NOMO-1 treated with dmso at 0.1 percent for 144 hours (cell line): ENCODE measurements at regions not wholly inside any gene's neighbourhood (a gene's known extent, or its start where the extent isn't known, plus 50 kb on each side); places are given as distances from the start of the nearest gene placed in this dataset.

Experiments
- DNase-seq: peaks from one replicate; lab custom pipeline; 2025; ENCODE audit not compliant: unreplicated experiment; lab: John Stamatoyannopoulos, UW

DNA sequence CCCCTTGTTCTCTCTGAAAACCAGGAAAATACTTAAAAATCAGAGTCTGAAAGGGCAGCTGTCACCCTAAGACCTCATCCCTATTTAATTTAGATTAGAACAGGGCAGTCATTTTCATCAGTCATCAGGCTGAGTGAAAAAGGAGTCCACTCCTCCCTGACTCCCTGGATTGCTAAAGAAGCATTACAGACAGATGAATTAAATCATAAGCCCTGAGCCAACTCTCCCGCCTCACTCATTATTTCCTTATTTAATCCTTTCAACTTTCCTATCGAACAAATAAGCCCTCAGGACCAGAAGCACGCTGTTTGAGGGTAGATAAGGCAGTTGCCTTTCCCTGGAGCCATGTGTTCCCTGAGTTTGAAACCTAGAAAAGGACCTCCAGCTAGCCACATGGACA, 201.9 kb upstream of the ANKRD55 start:
- DNase-seq, result no peak

DNA sequence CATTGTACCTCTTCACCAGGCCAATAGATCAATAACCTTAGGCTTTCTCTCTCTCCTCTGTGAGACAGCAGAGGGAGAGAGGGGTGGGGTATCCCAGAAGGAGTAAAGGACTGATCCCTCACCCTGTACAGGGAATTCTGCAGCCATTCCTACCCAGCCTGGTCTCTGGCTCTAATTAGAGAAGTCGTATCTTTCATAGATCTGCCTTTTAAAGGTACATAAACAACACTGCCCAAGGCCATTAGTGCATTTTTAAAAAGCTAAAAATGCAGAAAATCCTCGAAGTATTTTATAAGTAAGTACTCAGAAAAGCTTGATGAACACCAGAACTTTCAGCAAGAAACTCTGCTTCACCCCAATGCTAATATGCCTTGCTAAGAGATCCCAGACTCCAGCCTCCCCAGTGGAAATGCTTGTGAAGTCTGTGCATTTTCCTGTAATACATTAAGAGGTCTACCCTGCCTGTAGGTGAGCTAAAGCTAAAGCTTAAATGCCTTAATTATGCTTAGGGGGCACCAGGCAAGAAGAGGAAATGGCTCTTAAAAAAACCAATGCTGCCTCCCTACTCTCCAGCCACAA, 200.0 kb upstream of the ANKRD55 start:
- no peak for DNase-seq

DNA sequence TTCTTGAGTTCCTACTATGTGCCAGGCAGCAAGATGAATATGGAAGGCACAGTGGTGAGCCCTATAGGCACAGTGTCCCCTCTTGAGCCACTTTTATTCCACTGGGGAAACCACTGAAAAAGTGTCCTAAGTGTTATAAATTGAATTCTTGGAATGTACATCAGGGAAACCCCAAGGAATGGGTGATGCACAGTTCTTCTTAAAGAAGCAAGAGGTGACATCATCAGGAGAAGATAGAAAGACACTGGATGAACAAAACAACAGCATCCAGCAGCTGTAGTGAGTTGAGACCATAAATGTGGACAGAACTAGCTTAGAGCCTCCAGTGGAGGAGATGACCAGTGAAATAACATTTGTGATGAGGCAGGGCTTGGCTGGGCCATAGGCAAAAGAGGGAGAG, 199.2 kb upstream of the ANKRD55 start:
- no peak for DNase-seq

DNA sequence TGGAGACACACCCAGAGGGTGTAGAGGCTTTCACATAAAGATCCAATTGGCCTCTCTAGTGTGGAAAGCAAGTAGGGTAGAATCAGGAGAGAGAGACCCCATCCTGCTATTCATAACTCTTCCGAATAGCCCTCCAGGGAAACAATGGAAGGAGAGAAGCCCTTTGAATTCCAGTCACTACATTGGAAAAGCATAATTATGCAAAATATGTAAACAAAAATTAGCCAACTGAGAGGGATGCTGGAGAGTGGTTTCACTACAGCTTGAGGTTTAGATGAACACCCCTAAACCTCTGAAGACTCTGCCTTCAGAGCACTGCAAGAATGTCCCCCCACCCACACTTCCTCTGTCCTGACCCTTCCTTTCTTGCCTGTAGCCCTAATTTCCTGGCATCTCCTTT, 197.3 kb upstream of the ANKRD55 start:
- DNase-seq, result no peak

DNA sequence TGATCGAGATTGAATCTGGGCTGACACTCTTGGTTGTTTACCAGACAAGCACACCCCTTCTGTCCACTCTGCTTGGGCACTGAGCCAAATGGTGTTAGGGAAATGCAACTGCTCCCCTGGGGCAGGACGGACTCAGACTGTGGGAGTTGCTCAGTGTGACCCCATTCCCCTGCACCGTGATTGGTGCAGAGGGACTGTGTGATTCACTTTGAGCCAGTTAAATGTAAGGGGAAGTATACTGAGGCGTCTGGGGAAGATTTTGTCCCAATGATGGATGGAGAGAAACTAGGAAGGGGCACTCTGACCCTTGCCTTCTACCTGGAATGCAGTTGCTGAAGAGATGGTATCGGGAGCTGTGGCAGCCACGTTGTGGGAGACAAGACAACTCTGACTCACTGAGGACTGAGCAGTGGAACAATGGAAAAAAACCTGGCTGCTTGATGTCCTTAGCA, 196.0 kb upstream of the ANKRD55 start:
- DNase-seq, result no peak

DNA sequence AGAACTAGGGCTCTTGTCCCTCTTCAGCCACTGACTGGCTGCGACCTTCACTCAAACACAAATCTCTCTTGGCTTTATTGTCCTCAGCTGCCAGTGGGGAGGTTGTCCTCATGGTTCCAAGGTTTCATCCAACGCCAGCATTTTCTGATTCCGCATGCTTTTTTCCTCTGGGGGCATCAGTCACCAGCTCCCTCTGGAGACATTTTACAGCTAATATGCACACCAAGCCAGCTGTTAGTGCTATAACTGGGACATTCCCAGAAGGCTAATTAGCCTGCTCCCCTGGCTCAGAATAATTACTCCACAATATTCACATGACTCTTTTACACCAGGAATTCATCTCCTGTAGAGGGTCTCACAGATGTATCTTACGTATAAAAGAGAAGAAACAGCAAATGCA, 193.6 kb upstream of the ANKRD55 start:
- no peak for DNase-seq

DNA sequence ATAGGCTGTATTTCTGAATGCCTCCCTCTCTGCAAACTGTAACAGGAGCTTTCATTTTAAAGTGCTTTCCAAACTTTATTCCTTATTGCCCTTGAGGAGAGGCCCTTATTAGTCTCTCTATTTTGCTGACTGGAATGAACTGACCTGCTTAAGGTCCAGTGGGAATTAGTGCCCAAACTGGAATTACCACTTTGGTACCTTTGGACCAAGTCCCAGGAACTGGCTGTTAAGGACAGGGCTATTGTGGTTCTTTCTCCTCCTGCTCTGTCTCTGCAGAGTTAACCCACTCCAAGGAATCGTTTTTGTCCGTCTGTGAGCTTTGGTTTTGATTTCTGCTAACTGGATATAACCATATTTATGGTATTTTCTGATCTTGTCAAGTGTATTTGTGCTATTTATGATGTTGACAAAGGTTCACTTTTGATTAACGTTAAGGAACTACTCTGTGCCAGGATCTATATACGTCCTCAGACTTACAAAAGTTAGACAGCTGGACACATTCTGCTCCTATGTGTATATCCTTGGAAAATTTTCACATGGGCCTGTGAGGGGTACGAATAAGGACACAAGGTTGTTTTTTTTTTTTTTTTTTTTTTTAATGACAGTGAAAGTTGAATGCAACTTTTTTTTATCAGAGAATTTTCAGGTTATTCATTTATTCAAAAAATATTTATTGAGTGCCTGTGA, 189.1 kb upstream of the ANKRD55 start:
- DNase-seq, result no peak

DNA sequence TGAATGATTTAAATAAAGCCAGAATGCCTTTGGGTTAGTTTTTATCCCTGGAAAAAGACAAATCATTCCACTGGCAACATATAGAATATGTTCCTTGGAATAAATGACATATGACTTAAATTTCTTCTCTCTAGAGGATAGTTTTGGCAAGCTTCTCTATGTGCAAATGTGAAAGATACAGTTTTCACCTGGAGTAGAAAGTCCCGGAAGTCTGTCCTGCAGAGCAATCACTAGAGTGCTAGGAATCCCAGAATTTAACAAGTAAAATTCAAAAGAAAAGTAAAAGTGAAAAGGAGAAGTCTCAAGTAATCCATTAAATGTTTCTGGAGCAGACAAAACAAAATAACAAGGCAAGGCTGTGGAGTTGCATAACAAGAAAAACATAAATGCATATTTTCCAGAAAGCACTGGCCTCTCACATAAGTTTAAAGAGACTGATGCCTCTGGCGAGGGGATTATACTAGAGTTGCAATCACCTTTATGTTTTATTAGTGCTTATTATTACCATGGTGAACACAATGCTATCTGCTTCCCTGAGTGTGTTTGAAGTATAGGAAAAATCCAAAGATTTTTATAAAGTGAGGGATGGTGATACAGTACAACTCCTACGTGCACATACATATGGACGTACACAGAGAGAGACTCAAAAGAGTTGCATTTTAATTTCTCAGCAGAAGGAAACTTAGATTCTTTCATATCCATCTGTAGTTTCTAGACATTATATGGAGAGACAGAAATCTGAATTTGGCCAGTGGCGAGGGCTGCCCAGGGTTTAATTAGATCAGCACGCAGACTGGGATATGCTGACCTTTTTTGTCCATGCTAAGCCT, 188.3 kb upstream of the ANKRD55 start:
- no peak for DNase-seq

DNA sequence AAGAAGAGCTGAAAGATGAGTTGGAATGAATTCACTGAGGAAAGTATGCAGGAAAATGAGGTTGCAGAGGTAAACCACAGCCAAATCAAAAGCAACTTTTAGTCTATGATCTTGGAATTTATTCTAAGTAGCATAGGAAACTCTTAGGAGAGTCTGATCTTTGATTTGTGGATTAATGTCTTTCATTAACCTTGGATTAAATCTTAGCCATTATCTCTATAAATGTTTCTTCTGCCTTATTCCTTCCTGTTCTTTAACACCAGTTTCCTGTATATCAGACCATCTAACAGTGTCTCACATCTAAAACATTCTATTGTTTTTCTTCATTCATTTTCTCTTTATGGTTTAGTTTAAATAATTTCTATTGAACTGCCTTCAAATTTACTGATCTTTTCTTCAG, 187.2 kb upstream of the ANKRD55 start:
- DNase-seq, result no peak

DNA sequence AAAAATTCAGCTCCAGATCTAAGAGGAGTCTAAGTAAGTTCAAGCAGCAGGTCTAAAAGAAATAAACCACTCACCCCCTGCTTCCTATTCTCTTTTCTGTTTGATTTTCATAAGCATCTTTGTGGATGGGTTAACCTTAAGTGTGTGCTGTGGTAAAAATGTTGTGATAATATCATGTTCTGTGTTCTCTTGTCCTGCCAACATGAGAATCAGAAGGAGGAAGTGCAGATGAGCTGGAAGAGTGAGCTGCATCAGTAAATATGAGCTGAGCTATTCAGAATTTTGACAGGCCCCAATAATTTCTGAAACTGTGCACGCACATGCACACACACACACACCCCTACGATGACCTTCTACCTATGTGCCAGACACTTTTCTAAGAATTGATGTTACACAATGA, 186.5 kb upstream of the ANKRD55 start:
- DNase-seq, result no peak

DNA sequence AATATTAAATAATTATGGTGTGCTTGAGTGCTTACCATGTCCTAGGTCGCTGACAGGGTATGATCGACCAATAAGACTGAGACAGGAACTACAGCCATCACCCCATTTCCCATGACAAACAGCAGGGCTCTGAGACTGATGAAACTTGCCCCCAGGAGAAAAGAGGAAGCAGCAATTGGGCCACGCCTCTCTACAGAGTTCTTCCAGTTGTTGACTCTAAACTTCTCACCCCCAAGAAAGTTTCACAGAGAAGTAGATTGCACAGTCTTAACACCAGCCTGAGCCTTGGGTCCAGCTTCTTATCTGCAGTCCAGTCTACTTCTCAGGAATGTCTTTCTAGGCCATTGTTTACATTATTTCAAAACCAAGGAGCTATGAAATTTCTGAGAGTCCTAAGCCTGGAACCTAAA, 182.2 kb upstream of the ANKRD55 start:
- DNase-seq, result peak; percentile 94

DNA sequence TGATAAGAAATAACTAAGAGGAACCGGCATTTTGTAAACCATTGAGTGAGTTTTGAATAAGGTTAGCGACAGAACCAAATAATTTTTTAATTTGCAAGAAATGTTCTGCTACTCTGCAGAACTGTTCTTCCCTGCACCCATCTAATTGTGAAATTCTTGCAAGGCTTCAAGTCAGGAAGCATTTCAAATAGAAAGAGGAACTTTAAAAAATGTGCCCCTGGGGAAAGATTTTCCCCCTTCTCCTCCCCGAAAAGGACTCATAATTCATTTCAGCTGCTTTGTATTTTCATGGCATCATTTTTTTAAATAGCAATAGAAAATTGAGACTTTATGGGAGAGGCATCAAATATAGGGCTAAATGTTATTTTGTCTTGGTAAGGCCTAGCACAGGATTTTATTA, 180.9 kb upstream of the ANKRD55 start:
- peak; percentile 41 for DNase-seq

DNA sequence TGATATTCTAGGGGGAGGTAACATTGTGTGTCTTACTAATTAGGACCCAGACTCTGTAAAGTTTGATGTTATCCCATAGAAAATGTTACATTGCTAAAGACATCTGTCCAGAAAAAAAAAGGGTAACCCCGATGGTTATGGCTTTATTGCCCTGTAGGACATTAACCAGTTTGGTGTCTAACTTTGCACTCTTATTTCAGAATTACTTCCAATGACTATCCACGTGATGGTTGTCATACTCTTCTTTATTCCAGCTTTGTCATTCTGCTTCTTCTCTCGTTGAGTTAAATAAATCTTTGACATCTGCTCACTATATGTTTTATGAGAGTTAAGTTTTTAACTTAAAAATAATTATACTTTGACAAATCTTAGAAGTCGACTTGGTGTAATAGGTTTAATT, 180.4 kb upstream of the ANKRD55 start:
- no peak for DNase-seq

DNA sequence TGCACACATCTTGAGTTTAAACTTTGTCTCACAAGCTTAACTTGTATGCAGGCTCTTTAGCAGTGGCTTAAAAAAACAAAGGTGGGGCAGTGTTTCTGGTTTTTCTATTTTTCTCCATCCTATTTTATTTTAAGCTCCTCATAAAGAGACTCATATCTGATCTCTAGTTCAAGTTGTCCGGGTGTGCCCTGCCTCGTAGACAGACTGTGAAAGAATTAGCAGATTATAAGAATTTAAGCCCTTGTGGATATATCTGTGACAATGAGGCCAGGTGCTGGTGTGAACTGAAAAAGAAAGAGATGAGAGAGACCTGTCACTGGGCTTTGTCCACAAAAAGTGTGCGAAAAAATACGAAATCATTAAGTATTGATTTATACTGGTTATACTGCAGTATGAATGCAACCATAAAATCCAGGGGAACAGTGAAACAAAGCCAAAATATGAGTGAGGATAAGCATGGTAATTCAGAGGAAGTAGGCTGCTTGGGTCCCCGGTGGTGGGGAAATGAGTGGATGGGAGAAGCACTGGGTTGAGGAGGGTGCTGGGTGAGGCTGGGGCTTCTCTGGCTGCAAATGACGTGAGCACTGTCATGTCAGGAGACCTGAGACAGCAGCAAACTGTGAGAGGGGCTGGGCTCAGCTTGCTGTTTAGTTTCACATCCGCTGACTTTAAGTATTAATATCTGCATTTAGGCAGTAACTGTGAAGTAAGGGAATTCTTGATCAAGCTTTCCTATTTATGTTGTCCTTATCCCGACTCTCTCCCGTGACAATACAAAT, 179.7 kb upstream of the ANKRD55 start:
- DNase-seq, result peak; percentile 33

DNA sequence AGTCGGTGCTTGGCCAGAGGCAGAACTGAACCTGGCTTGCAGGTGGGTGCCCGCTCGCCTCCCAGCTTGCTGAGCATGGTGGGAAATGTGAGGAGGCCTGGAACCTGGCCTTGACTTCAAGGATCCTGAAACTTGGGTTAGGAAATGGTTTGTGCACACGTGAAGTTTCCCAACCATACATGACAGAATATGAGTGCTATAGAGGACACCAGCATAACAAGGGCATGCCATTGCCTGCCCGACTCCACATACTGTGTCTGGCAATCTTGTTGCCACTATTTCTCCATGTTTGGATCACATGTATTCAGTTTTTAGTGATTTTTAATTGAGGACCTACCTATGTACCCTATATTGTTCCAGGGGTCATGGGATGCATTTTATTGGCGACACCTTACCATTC, 177.6 kb upstream of the ANKRD55 start:
- no peak for DNase-seq

DNA sequence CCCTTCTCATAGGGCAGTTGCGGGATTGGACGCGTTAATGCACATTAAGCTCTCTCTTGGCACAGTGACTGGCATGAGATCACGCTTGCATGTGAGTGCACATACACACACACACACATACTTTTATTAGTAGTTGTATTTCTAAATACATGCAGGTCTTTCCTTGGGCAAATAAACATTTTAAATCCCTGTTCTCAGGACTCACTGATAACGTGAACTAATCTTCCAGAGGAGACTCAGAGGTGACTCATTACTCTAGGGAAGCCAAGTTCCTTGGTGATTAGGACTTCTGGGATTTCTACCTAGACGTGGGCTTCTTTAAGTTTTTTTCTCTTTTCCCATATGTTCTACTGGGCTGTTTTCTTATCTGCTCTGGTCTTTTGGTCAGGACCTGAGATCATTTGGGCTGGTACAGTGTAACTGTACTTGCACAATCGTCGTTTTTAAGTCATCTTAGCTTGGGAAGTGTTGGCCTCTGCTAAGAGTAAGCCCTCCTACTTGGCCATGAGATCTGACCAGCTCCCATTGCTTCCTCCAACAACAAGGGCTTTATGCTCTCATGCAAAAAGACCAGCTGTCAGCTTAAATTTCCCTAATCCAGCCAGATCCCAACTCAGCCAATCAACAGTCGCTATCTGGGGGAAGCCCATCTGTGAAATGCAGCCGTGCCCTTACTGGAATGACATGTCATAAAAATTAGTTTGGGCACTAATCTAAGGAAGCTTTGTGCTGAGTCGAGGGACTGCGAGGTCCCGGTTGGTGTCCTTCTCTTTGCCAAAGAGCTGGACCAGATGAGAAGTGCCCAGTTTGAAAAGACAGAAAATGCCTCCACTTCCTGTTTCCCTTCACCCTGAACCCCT, 176.4 kb upstream of the ANKRD55 start:
- no peak for DNase-seq

DNA sequence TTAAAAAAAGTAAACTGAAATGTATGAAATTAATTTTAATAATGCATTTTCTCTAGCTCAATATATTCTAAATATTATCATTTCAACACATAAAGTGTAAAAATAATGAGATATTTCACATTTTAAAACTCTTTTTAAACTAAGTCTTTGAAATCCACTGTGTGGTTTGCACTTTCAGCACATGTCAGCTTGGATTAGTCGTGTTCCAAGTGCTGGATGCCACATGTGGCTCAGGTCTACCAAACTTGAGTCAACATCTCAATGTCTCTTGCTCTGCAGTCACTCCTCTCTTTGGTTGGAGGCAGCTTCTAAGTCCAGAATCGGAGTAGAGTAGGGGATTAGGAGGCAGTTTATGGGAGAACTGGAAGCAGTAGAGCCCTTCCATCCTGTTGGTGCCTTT, 173.7 kb upstream of the ANKRD55 start:
- DNase-seq, result no peak

DNA sequence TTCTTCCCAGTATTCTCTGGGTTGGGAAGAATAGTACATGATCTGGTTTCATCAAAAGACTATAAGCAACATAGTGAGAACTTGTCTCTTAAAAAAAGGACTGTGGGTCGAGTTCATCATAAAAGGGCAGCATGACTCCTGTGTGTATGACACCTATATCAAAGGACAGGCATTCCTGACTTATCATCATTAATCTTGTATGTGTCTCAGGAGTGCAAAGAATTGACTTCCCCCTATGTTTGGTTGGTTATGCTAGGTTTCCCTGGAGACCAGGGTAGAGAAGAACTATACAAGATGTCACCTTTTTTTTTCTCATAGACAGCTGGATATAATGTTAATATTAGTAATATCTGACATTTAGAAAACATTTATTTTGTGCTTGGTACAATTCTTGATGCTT, 173.1 kb upstream of the ANKRD55 start:
- no peak for DNase-seq

DNA sequence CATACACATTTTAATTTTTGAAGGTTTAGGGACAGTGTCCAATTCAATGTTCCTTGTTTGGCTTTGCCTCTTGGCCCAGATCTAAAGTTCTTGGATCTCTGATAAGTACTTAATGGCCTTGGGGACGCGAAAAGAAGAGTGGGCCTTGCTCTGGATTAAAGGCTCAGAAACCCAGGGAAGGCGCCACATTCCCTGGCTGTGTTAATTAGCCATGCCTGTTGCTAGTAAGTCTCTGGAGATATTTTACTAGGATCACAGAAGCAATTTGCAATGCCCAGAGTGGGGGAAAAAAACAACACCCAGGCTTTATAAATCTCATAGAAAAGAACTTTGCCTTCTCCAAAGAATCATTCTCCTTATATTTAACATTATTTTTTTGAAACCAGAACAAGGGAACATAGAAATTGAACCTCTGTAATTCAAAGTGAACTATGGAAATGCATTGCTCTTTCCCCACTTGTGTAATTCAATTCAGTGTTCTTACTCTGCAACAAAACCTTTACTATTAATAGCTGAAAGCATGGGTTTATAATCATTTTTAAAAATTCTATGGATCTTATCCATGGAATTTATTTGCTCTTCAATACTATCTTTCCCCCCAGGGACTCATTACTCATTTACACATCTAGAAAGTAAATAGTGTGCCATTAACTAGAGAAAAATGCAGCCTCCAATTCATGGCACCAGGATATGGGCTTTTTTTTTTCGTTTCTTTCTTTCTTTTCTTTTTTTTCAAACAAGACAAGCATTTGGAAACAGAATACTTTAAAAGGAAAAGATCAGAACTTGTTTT, 172.2 kb upstream of the ANKRD55 start:
- no peak for DNase-seq
